ENCODE measurements at regions not wholly inside any gene's neighbourhood (a gene's known extent, or its start where the extent isn't known, plus 50 kb on each side); places are given as distances from the start of the nearest gene placed in this dataset.

DNA sequence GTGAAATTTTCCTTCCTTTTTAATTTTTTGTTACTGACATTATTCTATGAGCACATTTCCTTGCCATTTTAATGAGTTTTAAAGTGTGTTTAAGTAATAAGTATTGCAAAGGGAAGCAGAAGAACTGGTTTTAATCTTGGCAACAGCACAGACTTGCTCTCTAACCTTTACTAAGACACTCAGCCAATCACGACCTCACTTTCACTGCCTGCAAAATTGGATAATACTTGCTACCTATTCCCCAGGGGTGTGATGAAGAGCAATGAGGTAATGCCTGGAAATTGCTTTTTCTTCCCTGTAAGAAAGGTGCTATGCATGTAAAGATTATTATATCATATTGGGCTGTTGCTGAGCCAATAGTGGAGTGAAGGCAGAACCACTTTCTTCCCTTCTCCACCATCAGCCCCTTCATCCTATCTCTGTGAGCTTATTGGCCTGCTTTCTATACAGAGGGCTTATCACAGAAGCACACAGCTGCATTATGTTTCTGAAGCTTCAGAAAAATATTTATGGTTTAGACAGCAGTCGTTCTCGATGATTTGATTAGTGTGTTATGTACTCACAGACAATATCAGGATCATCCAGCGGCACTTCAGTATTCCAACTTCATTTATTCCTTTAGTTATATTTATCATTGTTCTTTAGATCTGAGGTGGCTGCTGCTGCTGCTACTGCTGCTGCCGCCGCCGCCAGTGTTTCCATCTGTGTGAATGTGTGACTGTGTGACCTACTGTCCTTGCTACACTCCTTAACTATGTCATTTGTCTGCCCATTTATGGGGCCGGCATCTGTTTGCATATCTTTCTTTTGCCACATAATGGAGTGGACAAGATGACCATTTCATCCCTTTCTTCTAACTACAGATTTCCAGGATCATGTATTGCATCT, 255.1 kb downstream of the C4orf33 start:
- H3K4me3 ChIP-seq = no peak overlapping the region
- no peak overlapping the region for H3K27ac ChIP-seq
- no peaks in the 10 kb centered on the region for H3K9me3 ChIP-seq (ENCODE audit: low read depth)
- H3K79me2 ChIP-seq = no peaks in the 10 kb centered on the region
- no peak for TF ChIP-seq EZH2 (IDR thresholded peaks at IDR 0.05; ENCODE audit: borderline replicate concordance)
- no peak for DNase-seq (ENCODE audit: low spot score)
- no peaks in the 10 kb centered on the region for H3K4me1 ChIP-seq (ENCODE audit: insufficient read depth)
- no peaks in the 10 kb centered on the region for H3K27me3 ChIP-seq
- H2AFZ ChIP-seq = no peak overlapping the region
- no peak overlapping the region for H3K4me2 ChIP-seq
- H3K9me2 ChIP-seq (replicated peaks; ENCODE audit: insufficient read depth) = no peaks in the 10 kb centered on the region
- no peaks in the 10 kb centered on the region for H3K36me3 ChIP-seq (replicated peaks; ENCODE audit: insufficient read depth, low read depth)
- no peaks in the 10 kb centered on the region for H4K20me1 ChIP-seq (ENCODE audit: insufficient read depth, poor library complexity, severe bottlenecking)
- WGBS (ENCODE audit: low lambda C conversion rate, missing lambda C conversion rate) = 76% methylated on average over 8 of the region's 8 CpGs

DNA sequence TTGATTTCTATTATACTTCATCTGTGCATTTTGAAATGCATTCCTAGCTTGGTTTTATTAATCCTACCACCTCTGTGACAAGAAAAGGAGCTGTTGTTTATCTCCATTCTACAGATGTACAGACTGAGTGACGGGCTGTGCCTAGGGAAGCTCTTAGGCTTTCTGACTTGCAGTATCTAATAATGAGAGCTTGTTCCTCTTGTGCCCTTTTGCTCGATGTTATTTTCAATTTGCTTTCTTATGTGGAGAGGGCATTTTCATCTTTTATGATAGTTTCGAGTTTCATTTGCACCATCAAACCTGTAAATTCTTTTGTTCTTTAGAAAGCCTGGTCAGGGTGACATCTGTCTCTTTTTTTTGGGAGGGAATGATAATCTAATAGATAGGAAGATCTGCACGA, 256.5 kb downstream of the C4orf33 start:
- 76% methylated on average over 4 of the region's 4 CpGs for WGBS (ENCODE audit: low lambda C conversion rate, missing lambda C conversion rate)
- H3K79me2 ChIP-seq = no peaks in the 10 kb centered on the region
- no peaks in the 10 kb centered on the region for H3K4me1 ChIP-seq (ENCODE audit: insufficient read depth)
- no peak overlapping the region for H3K4me3 ChIP-seq
- no peaks in the 10 kb centered on the region for H3K9me2 ChIP-seq (replicated peaks; ENCODE audit: insufficient read depth)
- H3K9me3 ChIP-seq (ENCODE audit: low read depth) = no peaks in the 10 kb centered on the region
- H3K27ac ChIP-seq = no peak overlapping the region
- no peaks in the 10 kb centered on the region for H4K20me1 ChIP-seq (ENCODE audit: insufficient read depth, poor library complexity, severe bottlenecking)
- no peak overlapping the region for H2AFZ ChIP-seq
- TF ChIP-seq, protein P1, sequence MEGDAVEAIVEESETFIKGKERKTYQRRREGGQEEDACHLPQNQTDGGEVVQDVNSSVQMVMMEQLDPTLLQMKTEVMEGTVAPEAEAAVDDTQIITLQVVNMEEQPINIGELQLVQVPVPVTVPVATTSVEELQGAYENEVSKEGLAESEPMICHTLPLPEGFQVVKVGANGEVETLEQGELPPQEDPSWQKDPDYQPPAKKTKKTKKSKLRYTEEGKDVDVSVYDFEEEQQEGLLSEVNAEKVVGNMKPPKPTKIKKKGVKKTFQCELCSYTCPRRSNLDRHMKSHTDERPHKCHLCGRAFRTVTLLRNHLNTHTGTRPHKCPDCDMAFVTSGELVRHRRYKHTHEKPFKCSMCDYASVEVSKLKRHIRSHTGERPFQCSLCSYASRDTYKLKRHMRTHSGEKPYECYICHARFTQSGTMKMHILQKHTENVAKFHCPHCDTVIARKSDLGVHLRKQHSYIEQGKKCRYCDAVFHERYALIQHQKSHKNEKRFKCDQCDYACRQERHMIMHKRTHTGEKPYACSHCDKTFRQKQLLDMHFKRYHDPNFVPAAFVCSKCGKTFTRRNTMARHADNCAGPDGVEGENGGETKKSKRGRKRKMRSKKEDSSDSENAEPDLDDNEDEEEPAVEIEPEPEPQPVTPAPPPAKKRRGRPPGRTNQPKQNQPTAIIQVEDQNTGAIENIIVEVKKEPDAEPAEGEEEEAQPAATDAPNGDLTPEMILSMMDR (IDR thresholded peaks at IDR 0.05; ENCODE audit: poor library complexity) = no peak
- TF ChIP-seq EZH2 (IDR thresholded peaks at IDR 0.05; ENCODE audit: borderline replicate concordance) (no peak), EZH2phosphoT487 (IDR thresholded peaks at IDR 0.05; ENCODE audit: low read depth, severe bottlenecking, unreplicated experiment) (no peak)
- no peaks in the 10 kb centered on the region for H3K36me3 ChIP-seq (replicated peaks; ENCODE audit: insufficient read depth, low read depth)
- DNase-seq (ENCODE audit: low spot score) = no peak
- H3K4me2 ChIP-seq = no peak overlapping the region
- no peaks in the 10 kb centered on the region for H3K27me3 ChIP-seq

DNA sequence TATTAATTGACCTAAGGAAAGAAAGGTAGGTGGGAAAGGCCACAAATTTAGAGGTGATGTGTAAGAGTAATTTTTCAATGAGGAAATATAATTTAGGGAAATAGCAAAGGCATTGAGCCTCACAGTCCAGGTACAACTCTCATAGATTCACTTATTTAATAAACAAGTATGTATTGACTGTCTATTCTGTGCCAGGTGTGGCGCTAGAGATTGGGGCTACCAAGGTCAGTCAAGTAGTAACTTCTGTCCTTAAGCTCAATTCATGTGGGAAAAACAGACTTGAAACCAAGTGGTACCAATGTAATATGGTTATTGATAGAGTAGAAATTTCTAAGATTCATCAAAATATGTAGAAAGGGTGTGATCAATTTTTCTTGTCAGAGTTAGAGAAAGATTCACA, 257.5 kb downstream of the C4orf33 start:
- Histone ChIP-seq H2AFZ (no peak overlapping the region), H3K4me2 (no peak overlapping the region), H4K20me1 (ENCODE audit: insufficient read depth, poor library complexity, severe bottlenecking) (no peaks in the 10 kb centered on the region), H3K4me3 (no peak overlapping the region), H3K27ac (no peak overlapping the region), H3K27me3 (no peaks in the 10 kb centered on the region), H3K4me1 (ENCODE audit: insufficient read depth) (no peaks in the 10 kb centered on the region), H3K9me2 (replicated peaks; ENCODE audit: insufficient read depth) (no peaks in the 10 kb centered on the region), H3K79me2 (no peaks in the 10 kb centered on the region), H3K9me3 (ENCODE audit: low read depth) (no peaks in the 10 kb centered on the region), H3K36me3 (replicated peaks; ENCODE audit: insufficient read depth, low read depth) (no peaks in the 10 kb centered on the region)
- no peak for DNase-seq (ENCODE audit: low spot score)
- 86% methylated on average over 1 of the region's 1 CpG for WGBS (ENCODE audit: low lambda C conversion rate, missing lambda C conversion rate)
- TF ChIP-seq, protein P1 (IDR thresholded peaks at IDR 0.05; ENCODE audit: poor library complexity) = no peak
- TF ChIP-seq EZH2 (IDR thresholded peaks at IDR 0.05; ENCODE audit: borderline replicate concordance) (no peak), EZH2phosphoT487 (IDR thresholded peaks at IDR 0.05; ENCODE audit: low read depth, severe bottlenecking, unreplicated experiment) (no peak)

DNA sequence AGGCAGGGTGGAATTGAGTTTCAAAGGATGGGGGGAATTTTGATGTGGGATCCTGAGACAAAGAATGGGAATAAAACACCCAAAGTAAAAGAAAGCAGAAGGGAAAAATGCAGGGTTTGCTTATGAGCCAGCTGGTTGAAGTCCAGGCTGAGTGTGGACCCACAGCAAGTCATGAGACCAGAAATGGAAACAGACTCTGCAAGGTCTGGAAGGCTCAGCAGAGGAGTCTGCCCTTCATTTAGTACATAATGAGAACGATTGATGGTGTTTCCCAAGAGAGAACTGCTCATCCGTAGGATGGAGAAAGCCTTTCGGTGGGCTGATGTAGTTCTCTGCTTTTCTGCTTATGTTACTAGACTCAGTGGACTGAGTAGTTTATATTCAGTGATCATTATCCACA, 259.1 kb downstream of the C4orf33 start:
- H3K36me3 ChIP-seq (replicated peaks; ENCODE audit: insufficient read depth, low read depth) = no peaks in the 10 kb centered on the region
- H2AFZ ChIP-seq = no peak overlapping the region
- no peaks in the 10 kb centered on the region for H3K9me3 ChIP-seq (ENCODE audit: low read depth)
- no peaks in the 10 kb centered on the region for H3K79me2 ChIP-seq
- H3K4me2 ChIP-seq = no peak overlapping the region
- TF ChIP-seq, protein P1 (IDR thresholded peaks at IDR 0.05; ENCODE audit: poor library complexity) = no peak
- TF ChIP-seq EZH2 (IDR thresholded peaks at IDR 0.05; ENCODE audit: borderline replicate concordance) (no peak), EZH2phosphoT487 (IDR thresholded peaks at IDR 0.05; ENCODE audit: low read depth, severe bottlenecking, unreplicated experiment) (no peak)
- WGBS (ENCODE audit: low lambda C conversion rate, missing lambda C conversion rate) = 85% methylated on average over 3 of the region's 3 CpGs
- peaks cover 5% of the 10 kb centered on the region for H3K4me1 ChIP-seq (ENCODE audit: insufficient read depth)
- no peaks in the 10 kb centered on the region for H3K27me3 ChIP-seq
- no peaks in the 10 kb centered on the region for H3K9me2 ChIP-seq (replicated peaks; ENCODE audit: insufficient read depth)
- no peak overlapping the region for H3K27ac ChIP-seq
- H4K20me1 ChIP-seq (ENCODE audit: insufficient read depth, poor library complexity, severe bottlenecking) = no peaks in the 10 kb centered on the region
- DNase-seq (ENCODE audit: low spot score) = no peak
- no peak overlapping the region for H3K4me3 ChIP-seq

Measured in hepatocyte (in vitro differentiated cells).